Testis (tissue), 2 donors: ENCODE measurements at regions not wholly inside any gene's neighbourhood (a gene's known extent, or its start where the extent isn't known, plus 50 kb on each side); places are given as distances from the start of the nearest gene placed in this dataset.

Source experiments
- POLR2A ChIP-seq: fragments of 450-650 bp; IDR thresholded peaks from one replicate; pipeline ENCODE4 v1.6.1; 2017; ENCODE audit warnings: antibody characterized with exemption, mild to moderate bottlenecking, moderate library complexity
- TF ChIP-seq, protein P1 (sequence below), 3 experiments: fragments of 450-650 bp in 2 of 3; fragments of 200-600 bp in 1 of 3; sonication (generic) in 1 of 3; IDR thresholded peaks; one replicate each; pipeline ENCODE4 v1.5.1; 2016 to 2019; ENCODE audit warnings: antibody characterized with exemption in 3 of 3, mild to moderate bottlenecking in 2 of 3, moderate library complexity in 1 of 3

DNA sequence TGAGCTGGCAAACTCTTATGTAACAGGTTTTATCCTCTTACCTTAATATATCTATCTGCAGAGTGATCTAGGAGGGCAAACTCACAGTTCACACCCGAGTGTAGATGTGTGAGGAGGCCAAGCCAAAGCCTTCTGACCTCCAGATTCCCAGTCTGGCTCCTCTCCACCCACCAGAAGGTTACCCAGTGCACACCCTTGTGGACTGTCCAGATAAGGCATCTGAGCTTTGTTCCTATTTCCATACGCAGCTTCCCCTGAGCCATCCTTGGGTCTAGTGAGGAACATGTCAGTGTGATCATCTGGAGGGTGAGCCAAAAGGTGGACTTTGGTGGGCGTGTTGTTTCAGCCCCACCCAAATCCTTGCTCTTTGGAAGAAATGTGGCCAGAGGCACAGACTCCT, 203.0 kb upstream of the MEOX2 start:
- TF ChIP-seq, protein P1, sequence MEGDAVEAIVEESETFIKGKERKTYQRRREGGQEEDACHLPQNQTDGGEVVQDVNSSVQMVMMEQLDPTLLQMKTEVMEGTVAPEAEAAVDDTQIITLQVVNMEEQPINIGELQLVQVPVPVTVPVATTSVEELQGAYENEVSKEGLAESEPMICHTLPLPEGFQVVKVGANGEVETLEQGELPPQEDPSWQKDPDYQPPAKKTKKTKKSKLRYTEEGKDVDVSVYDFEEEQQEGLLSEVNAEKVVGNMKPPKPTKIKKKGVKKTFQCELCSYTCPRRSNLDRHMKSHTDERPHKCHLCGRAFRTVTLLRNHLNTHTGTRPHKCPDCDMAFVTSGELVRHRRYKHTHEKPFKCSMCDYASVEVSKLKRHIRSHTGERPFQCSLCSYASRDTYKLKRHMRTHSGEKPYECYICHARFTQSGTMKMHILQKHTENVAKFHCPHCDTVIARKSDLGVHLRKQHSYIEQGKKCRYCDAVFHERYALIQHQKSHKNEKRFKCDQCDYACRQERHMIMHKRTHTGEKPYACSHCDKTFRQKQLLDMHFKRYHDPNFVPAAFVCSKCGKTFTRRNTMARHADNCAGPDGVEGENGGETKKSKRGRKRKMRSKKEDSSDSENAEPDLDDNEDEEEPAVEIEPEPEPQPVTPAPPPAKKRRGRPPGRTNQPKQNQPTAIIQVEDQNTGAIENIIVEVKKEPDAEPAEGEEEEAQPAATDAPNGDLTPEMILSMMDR (IDR thresholded peaks at IDR 0.05) = no peak
- no peak for TF ChIP-seq POLR2A
